ENCODE measurements at regions not wholly inside any gene's neighbourhood (a gene's known extent, or its start where the extent isn't known, plus 50 kb on each side); places are given as distances from the start of the nearest gene placed in this dataset.

DNA sequence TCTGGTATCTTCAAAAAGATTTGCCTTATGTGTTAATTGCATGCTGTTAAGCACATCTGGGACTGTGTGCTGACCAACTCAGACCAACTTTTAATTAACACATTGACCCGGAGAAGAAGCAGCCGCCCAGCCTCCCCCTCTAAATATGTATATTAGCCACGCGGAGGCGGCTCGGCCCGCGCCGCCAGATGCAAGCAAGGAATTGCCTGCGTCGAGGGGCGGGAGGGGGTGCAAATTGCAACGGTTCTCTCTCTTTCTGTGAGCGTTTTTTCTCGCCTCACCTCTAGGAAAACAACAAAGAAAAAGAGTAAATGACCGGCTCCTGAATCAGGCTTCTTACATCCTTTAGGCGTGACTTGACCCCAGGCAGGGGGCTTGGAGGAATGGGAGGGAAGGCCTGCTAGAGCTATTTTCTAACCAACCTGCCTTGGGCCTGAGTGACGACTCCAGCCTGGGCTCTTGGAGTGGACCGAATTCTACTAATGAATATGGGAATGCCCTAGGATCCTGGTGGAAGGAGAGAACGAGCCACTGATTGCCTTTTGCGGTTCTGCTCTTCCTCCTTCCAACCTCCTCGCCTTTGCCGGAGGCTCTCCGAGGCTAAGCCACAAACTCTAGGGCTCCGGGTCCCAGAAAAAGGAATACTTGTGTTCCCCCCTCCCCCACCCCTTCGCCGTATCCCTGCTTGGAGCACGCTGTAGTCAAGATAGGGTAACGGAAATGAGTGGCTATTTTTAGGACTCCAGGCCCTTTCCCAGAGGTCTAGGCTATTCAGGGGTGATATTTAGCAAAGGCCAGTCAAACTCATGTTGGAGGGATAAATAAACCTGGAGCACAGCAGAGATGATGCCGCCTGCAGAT is 417.0 kb upstream of the ESRRG start:
- peak; percentile 10 for DNase-seq (ENCODE audit: extremely low spot score)
- POLR2A ChIA-PET: no interaction called here
- CTCF ChIA-PET: no interaction called here
- no peak for TF ChIP-seq CTCF (IDR thresholded peaks at IDR 0.05; ENCODE audit: control extremely low read depth, extremely low read depth, low read depth, missing control alignments)

GRCh38 chr1:217139513-217139912 is 416.3 kb upstream of the ESRRG start:
- ChIA-PET CTCF (no interaction called here), POLR2A (no interaction called here)
- DNase-seq (ENCODE audit: extremely low spot score): no peak
- no peak for TF ChIP-seq CTCF (IDR thresholded peaks at IDR 0.05; ENCODE audit: control extremely low read depth, extremely low read depth, low read depth, missing control alignments)

- no peak for TF ChIP-seq CTCF (IDR thresholded peaks at IDR 0.05; ENCODE audit: control extremely low read depth, extremely low read depth, low read depth, missing control alignments)
- CTCF ChIA-PET: interaction anchor here (1.2 kb wide), 1 partner anchor 18 kb away, joined by 3 read pairs; no protein-coding TSS in a partner anchor
Measured at GRCh38 chr1:217138799-217139466, 415.7 kb upstream of the ESRRG start.

DNA sequence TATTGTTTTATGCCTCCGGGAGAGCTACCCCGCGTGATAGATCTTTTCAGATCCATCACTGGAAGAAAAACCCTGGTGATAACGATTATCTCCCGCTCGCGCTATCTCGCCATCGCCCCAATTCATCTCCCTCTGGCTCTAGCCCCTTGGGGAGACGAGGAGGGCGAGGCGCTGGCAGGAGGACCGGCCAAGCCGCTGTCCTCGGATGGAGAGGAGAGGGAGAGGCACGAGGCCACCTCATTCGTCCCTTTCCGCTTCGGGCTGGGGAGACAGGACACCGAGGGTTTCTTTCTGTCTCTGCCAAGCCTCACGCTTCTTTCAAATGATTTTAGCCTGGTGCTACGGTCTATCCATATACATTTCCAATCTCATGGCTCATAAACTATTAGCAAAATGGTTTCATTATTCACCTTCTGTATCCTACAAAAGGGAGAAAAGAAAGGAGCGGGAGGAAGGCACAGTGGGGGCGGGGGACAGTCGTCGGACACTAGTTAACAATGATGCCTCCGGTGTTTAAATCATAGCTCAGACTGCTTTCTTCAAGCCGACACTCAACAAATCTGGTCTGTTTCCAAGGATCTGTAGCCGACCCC is 415.0 kb upstream of the ESRRG start:
- peak; percentile 10 for DNase-seq (ENCODE audit: extremely low spot score)
- ChIA-PET CTCF (interaction anchor here (1.2 kb wide), 1 partner anchor 18 kb away, joined by 3 read pairs; no protein-coding TSS in a partner anchor), POLR2A (no interaction called here)
- no peak for TF ChIP-seq CTCF (IDR thresholded peaks at IDR 0.05; ENCODE audit: control extremely low read depth, extremely low read depth, low read depth, missing control alignments)

More at GRCh38 chr1:217138799-217139466, 415.7 kb upstream of the ESRRG start:
- POLR2A ChIA-PET: no interaction called here
- peak; percentile 10 for DNase-seq (ENCODE audit: extremely low spot score)

GRCh38 chr1:217137210-217137881 is 414.1 kb upstream of the ESRRG start:
- no peak for TF ChIP-seq CTCF (IDR thresholded peaks at IDR 0.05; ENCODE audit: control extremely low read depth, extremely low read depth, low read depth, missing control alignments)
- CTCF ChIA-PET: no interaction called here
- POLR2A ChIA-PET: no interaction called here
- no peak for DNase-seq (ENCODE audit: extremely low spot score)

- DNase-seq (ENCODE audit: extremely low spot score): peak; percentile 8
- POLR2A ChIA-PET: no interaction called here
- no peak for TF ChIP-seq CTCF (IDR thresholded peaks at IDR 0.05; ENCODE audit: control extremely low read depth, extremely low read depth, low read depth, missing control alignments)
- CTCF ChIA-PET: no interaction called here
Measured at GRCh38 chr1:217136895-217137205, 413.6 kb upstream of the ESRRG start.

Measured in GM10248 (cell line).